Type B pancreatic cell (in vitro differentiated cells): ENCODE measurements at regions not wholly inside any gene's neighbourhood (a gene's known extent, or its start where the extent isn't known, plus 50 kb on each side); places are given as distances from the start of the nearest gene placed in this dataset.

Experiments used
- DNase-seq: peaks from one replicate; pipeline ENCODE4 v3.0.0; 2021; ENCODE audit warnings: mixed read lengths; ENCODE audit not compliant: unreplicated experiment; ENCODE audit errors: extremely low spot score
- H3K27ac Mint-ChIP-seq: 2 replicates; pipeline ENCODE4 v1.8.0; 2021; ENCODE audit warnings: mild to moderate bottlenecking, mixed read lengths
- H3K27me3 Mint-ChIP-seq: 2 replicates; pipeline ENCODE4 v1.8.0; 2021; ENCODE audit warnings: mixed read lengths
- H3K36me3 Mint-ChIP-seq: 2 replicates; pipeline ENCODE4 v1.8.0; 2021; ENCODE audit warnings: mixed read lengths
- H3K4me1 Mint-ChIP-seq: one replicate; pipeline ENCODE4 v1.8.0; 2021; ENCODE audit warnings: mixed read lengths; ENCODE audit not compliant: unreplicated experiment
- H3K4me3 Mint-ChIP-seq: 2 replicates; pipeline ENCODE4 v1.8.0; 2021; ENCODE audit warnings: mild to moderate bottlenecking, mixed read lengths
- H3K9me3 Mint-ChIP-seq: 2 replicates; pipeline ENCODE4 v1.8.0; 2021; ENCODE audit warnings: mixed read lengths
- CTCF ChIP-seq: fragments of 200-600 bp; sonication (generic); conservative IDR thresholded peaks from 2 replicates; pipeline ENCODE4 v1.5.0; 2021; ENCODE audit warnings: antibody characterized with exemption, mild to moderate bottlenecking

DNA sequence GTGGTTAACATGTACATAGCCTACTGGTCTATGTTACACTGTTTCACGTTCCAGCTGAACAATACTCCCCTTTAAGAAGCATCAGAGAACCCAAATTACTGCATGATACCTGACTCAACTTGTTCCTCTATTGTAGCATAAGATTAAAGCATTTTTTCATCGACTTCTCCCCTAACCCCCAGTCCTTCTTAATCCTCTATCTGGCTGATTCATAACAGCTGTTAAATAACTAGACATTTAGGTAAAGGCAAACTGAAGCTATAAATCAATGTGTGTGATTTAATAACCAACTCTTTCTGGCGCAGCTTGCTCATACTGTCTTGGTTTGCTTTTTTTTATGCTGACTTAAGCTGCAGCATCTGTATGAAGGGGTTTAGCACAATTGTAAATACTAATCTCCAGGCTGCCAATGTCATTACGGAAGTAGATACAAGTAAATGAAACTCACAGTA is 94.2 kb upstream of the MTAP start:
- Mint-ChIP-seq H3K27me3 (no peaks in the 10 kb centered on the region), H3K4me1 (peaks cover 16% of the 10 kb centered on the region), H3K9me3 (no peaks in the 10 kb centered on the region), H3K36me3 (no peaks in the 10 kb centered on the region), H3K27ac (no peak overlapping the region), H3K4me3 (no peak overlapping the region)
- DNase-seq: no peak
- no peak for TF ChIP-seq CTCF

DNA sequence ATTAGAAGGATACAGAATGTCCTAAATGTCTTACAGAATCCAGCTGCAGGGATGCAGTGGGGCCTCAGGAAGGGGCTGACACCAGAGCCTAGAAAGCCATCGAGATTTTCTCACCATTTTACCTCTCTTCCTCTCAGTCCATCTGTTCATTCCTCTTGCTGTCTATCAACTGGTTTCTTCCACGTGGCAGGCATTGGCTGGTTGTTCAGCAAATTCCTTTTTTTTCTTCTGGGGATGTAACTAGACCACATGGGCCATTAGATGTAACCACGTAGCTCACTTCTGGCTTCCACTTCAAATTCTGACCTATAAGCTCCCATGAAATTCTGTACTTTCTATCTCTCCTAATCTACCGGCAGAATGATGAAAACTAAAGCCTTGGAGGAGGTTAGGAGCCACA is 93.6 kb upstream of the MTAP start:
- TF ChIP-seq CTCF: no peak
- Mint-ChIP-seq H3K9me3 (no peaks in the 10 kb centered on the region), H3K36me3 (no peaks in the 10 kb centered on the region), H3K4me3 (no peak overlapping the region), H3K27me3 (no peaks in the 10 kb centered on the region), H3K27ac (no peak overlapping the region), H3K4me1 (peaks cover 16% of the 10 kb centered on the region)
- no peak for DNase-seq

DNA sequence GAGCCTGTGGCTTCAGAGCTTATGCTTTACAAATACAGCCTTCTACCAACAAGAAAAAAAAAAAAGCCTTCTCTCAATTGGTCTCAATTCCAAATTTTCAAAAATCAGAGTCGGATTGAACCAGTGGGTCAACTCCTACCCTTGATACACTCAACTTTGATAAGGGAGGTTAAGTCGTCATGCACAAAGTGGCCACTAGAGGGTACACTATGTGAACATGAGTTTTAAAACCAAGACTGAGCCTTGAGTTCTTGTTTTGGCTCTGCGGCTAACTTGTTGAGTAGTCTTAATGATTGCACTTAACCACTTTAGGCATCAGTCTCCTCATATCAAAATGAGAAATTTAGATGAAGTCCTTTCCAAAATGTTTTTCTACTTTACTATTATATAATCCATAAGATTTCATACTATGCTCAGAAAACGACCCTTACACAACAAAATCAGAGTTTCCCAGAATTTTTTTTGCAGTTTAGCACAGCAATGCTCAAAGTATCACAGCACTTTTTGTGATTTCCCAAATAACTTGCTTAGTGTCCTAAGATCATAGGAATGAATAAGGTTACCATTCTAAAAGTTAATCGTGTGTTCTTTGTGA is 92.9 kb upstream of the MTAP start:
- DNase-seq: no peak
- H3K9me3 Mint-ChIP-seq: no peaks in the 10 kb centered on the region
- peak; percentile 87 for TF ChIP-seq CTCF
- peaks cover 16% of the 10 kb centered on the region for H3K4me1 Mint-ChIP-seq
- no peaks in the 10 kb centered on the region for H3K36me3 Mint-ChIP-seq
- no peak overlapping the region for H3K27ac Mint-ChIP-seq
- no peaks in the 10 kb centered on the region for H3K27me3 Mint-ChIP-seq
- no peak overlapping the region for H3K4me3 Mint-ChIP-seq

DNA sequence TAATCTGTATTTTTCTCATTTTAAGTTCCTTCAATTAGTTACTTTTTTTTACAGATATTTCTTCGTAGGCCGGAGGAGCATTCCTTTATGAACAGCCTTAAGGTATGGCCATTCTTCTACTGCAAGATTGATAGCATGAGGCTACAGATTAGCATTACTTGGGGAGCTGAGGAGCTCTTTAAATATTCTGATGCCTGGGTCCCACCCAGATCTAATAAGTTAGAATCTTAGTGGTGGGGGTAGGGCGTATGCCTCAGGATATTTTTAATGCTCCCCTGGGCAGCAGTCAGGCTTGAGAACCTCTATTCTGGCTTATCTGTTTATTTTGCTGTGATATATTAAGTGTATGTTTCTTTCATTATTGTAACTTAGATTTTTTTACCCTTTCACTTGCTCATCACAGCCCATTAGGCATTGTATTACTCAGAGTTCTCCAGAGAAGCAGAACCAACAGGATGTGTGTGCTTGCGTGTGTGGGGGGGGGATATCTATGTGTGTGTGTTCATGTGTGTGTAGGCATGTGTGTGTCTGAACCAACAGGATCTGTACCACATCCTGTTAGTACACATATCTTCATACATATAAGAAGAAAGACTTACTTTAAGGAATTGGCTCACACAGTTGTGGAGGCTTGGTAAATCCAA is 91.8 kb upstream of the MTAP start:
- H3K9me3 Mint-ChIP-seq: peaks cover 1% of the 10 kb centered on the region
- no peaks in the 10 kb centered on the region for H3K27me3 Mint-ChIP-seq
- H3K27ac Mint-ChIP-seq: peak overlapping the region; percentile 37

GRCh38 chr9:21711504-21711903 is 90.9 kb upstream of the MTAP start:
- H3K9me3 Mint-ChIP-seq: peaks cover 8% of the 10 kb centered on the region
- no peaks in the 10 kb centered on the region for H3K27me3 Mint-ChIP-seq
- H3K27ac Mint-ChIP-seq: no peak overlapping the region
- DNase-seq: no peak
- H3K36me3 Mint-ChIP-seq: no peaks in the 10 kb centered on the region
- H3K4me1 Mint-ChIP-seq: peaks cover 16% of the 10 kb centered on the region
- H3K4me3 Mint-ChIP-seq: no peak overlapping the region
- TF ChIP-seq CTCF: no peak

More for the DNA sequence above, 91.8 kb upstream of the MTAP start:
- peaks cover 16% of the 10 kb centered on the region for H3K4me1 Mint-ChIP-seq
- no peak for TF ChIP-seq CTCF
- no peak overlapping the region for H3K4me3 Mint-ChIP-seq
- H3K36me3 Mint-ChIP-seq: no peaks in the 10 kb centered on the region
- DNase-seq: no peak
